ENCODE measurements at regions not wholly inside any gene's neighbourhood (a gene's known extent, or its start where the extent isn't known, plus 50 kb on each side); places are given as distances from the start of the nearest gene placed in this dataset.

- peak; percentile 77 for TF ChIP-seq JUN (IDR thresholded peaks at IDR 0.05; ENCODE audit: borderline replicate concordance, insufficient read depth, insufficient read length, low read depth)
- TF ChIP-seq FOS (IDR thresholded peaks at IDR 0.05; ENCODE audit: borderline replicate concordance, insufficient read depth, low read length), result peak; percentile 83
- TF ChIP-seq EZH2 (IDR thresholded peaks at IDR 0.05; ENCODE audit: borderline replicate concordance, low read depth, low read length, severe bottlenecking), result no peak
- peak; percentile 71 for TF ChIP-seq POLR2AphosphoS5 (IDR thresholded peaks at IDR 0.05; ENCODE audit: insufficient read depth, low read depth, low read length)
- Histone ChIP-seq H3K9me1 (replicated peaks; ENCODE audit: control insufficient read depth, extremely low read depth, insufficient read depth, low read length) (no peaks in the 10 kb centered on the region), H2AFZ (ENCODE audit: low read depth, low read length) (no peak overlapping the region), H3K36me3 (ENCODE audit: control insufficient read depth in 2 of 2, extremely low read depth in 1 of 2, insufficient read depth in 2 of 2, low read length in 2 of 2) (no peaks in the 10 kb centered on the region), H3K4me1 (ENCODE audit: control insufficient read depth, extremely low read depth, insufficient read depth, low read length) (peaks cover 23% of the 10 kb centered on the region), H3K9ac (replicated peaks; ENCODE audit: extremely low read depth, insufficient read depth, low read length) (peak overlapping the region; percentile 74), H3K27ac (ENCODE audit: insufficient read depth, low read depth, low read length) (peak overlapping the region; percentile 81), H3K27me3 (ENCODE audit: control insufficient read depth in 2 of 2, insufficient read depth in 2 of 2, low read length in 2 of 2) (no peaks in the 10 kb centered on the region), H4K20me1 (replicated peaks; ENCODE audit: control insufficient read depth, extremely low read depth, insufficient read depth, low read length) (no peaks in the 10 kb centered on the region), H3K79me2 (ENCODE audit: control insufficient read depth, insufficient read depth, low read length) (no peaks in the 10 kb centered on the region), H3K4me2 (ENCODE audit: insufficient read depth, low read length) (peak overlapping the region; percentile 81), H3K9me3 (replicated peaks; ENCODE audit: control insufficient read depth, insufficient read depth, low read length) (no peaks in the 10 kb centered on the region), H3K4me3 (replicated peaks in 1 of 3; ENCODE audit: insufficient read depth in 1 of 3, low read depth in 1 of 3, low read length in 3 of 3) (no peak overlapping the region)
- BruUV-seq (replicated peaks), result no TSS peak
- intact Hi-C loops (cut with micrococcal nuclease), result loop anchor here (1.0 to 2.0 kb wide), 3 partner anchors 11 to 349 kb away; no protein-coding TSS in a partner anchor
- POLR2A ChIA-PET, result interaction anchor here (0.6 to 1.3 kb wide), 4 partner anchors 57 to 345 kb away, joined by 3 to 5 read pairs (median 3); partner anchors contain the start of gene MMRN1
- FAIRE-seq (peak; percentile 81), DNase-seq (ENCODE audit: low read depth, low spot score) (peak; percentile 97)
- dilution Hi-C loops (cut with MboI; ENCODE audit: extremely low pct_ligation_motif_present, low sequenced_read_pairs), result no loop called here
- CTCF ChIA-PET, result interaction anchor here (1.0 to 3.4 kb wide), 7 partner anchors 10 to 63 kb away, joined by 3 to 37 read pairs (median 5); no protein-coding TSS in a partner anchor
Observed at GRCh38 chr4:89549907-89550306, 242.3 kb upstream of the GPRIN3 start.

- no peak overlapping the region for H3K27ac ChIP-seq (ENCODE audit: insufficient read depth, low read depth, low read length)
- H3K79me2 ChIP-seq (ENCODE audit: control insufficient read depth, insufficient read depth, low read length), result no peaks in the 10 kb centered on the region
- H3K9me1 ChIP-seq (replicated peaks; ENCODE audit: control insufficient read depth, extremely low read depth, insufficient read depth, low read length), result no peaks in the 10 kb centered on the region
- ChIA-PET CTCF (no interaction called here), POLR2A (no interaction called here)
- no peaks in the 10 kb centered on the region for H3K9me3 ChIP-seq (replicated peaks; ENCODE audit: control insufficient read depth, insufficient read depth, low read length)
- no peak overlapping the region for H3K9ac ChIP-seq (replicated peaks; ENCODE audit: extremely low read depth, insufficient read depth, low read length)
- no peaks in the 10 kb centered on the region for H4K20me1 ChIP-seq (replicated peaks; ENCODE audit: control insufficient read depth, extremely low read depth, insufficient read depth, low read length)
- TF ChIP-seq EZH2 (IDR thresholded peaks at IDR 0.05; ENCODE audit: borderline replicate concordance, low read depth, low read length, severe bottlenecking) (no peak), JUN (IDR thresholded peaks at IDR 0.05; ENCODE audit: borderline replicate concordance, insufficient read depth, insufficient read length, low read depth) (no peak), MAX (IDR thresholded peaks at IDR 0.05; ENCODE audit: insufficient read depth, insufficient read length) (no peak), GATA2 (IDR thresholded peaks at IDR 0.05; ENCODE audit: insufficient read depth, insufficient read length, low read depth, low read length) (no peak), POLR2AphosphoS5 (IDR thresholded peaks at IDR 0.05; ENCODE audit: insufficient read depth, low read depth, low read length) (no peak), CTCF (IDR thresholded peaks at IDR 0.05; ENCODE audit: extremely low read depth in 1 of 2, insufficient read depth in 1 of 2, low read depth in 1 of 2, low read length in 2 of 2) (no peak), MYC (IDR thresholded peaks at IDR 0.05; ENCODE audit: low read depth, low read length) (no peak), POLR2A (IDR thresholded peaks at IDR 0.05; ENCODE audit: low read depth, low read length) (no peak), FOS (IDR thresholded peaks at IDR 0.05; ENCODE audit: borderline replicate concordance, insufficient read depth, low read length) (no peak)
- dilution Hi-C loops (cut with MboI; ENCODE audit: extremely low pct_ligation_motif_present, low sequenced_read_pairs) (no loop called here), intact Hi-C loops (cut with micrococcal nuclease) (no loop called here)
- peaks cover 16% of the 10 kb centered on the region for H3K4me1 ChIP-seq (ENCODE audit: control insufficient read depth, extremely low read depth, insufficient read depth, low read length)
- DNase-seq (ENCODE audit: low read depth, low spot score) (no peak), FAIRE-seq (no peak)
- H3K36me3 ChIP-seq (ENCODE audit: control insufficient read depth in 2 of 2, extremely low read depth in 1 of 2, insufficient read depth in 2 of 2, low read length in 2 of 2), result no peaks in the 10 kb centered on the region
- no peak overlapping the region for H3K4me2 ChIP-seq (ENCODE audit: insufficient read depth, low read length)
- BruUV-seq (replicated peaks), result no TSS peak
- H3K27me3 ChIP-seq (ENCODE audit: control insufficient read depth in 2 of 2, insufficient read depth in 2 of 2, low read length in 2 of 2), result no peaks in the 10 kb centered on the region
- H2AFZ ChIP-seq (ENCODE audit: low read depth, low read length), result no peak overlapping the region
- no peak overlapping the region for H3K4me3 ChIP-seq (replicated peaks in 1 of 3; ENCODE audit: insufficient read depth in 1 of 3, low read depth in 1 of 3, low read length in 3 of 3)
Observed at GRCh38 chr4:89545315-89545714, 237.7 kb upstream of the GPRIN3 start.
